A172 (cell line): ENCODE measurements at regions not wholly inside any gene's neighbourhood (a gene's known extent, or its start where the extent isn't known, plus 50 kb on each side); places are given as distances from the start of the nearest gene placed in this dataset.

Experiments used
- DNase-seq: peaks from one replicate; pipeline ENCODE4 v3.0.0-alpha.2; 2015; ENCODE audit warnings: low spot score

DNA sequence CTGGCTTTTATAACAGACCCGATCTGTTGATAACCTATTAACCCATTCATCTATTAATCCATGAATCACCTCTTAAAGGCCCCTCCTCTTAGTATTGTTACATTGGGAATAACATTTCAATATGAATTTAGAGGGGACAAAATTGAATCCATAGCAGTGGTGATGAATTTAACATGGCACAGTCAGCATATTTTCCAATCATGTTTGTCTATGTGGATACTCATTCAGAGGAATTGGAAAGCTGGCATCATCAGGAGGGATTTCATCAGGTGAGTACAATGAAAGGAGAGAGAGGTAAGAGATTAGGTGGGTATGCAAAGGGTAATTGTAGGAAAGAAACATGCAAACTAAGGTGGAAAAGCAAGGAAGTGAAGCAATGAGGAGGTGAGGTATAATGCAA is 59.6 kb upstream of the FOXN2 start:
- no peak for DNase-seq

DNA sequence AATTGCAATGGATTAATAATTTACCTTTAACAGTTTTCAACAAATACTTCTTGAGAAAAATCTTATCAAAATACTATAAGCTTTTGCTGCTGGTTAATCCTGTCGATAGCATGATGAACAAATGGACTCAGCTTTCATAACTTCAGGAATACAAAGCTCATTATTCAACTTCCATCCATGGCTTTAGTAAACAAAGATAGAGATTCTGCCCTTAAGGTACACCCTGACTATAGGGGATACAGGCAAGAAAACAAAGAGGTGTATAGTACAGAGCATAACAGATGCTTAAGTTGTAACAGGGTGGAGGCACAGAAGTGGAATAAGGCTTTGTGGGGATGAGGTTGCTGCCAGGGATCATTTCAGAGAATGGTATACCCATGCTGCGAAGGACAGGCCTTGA is 57.0 kb upstream of the FOXN2 start:
- DNase-seq, result no peak

DNA sequence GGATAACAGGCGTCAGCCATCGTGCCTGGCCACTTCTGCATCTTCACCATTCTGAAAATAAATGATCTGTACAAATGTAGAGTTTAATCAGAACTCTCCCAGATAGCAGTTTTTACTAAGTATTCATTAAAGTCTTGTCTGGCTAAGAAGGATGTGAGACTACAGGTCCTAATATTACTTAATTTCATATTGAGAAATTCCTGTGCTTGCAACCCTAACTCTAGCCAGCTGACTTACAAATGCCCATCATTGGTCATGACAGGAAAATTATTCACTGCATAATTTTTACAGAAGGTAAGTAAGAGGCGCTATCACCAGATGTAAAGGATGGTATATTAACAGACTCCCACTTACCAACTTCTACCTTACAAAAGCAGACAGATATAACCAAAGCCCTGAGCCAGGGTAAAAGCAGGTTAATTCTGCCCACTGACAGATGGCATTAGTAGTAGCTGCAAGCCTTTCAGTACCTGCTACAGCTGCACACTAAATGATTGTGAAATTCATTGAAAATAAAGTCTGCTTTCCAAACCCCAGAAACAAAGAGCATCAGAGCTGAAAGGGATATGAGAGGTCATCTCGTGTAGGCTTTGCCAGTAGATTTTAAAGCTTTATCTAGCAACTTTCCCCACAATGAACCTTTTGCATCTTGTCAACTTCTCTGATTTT is 55.9 kb upstream of the FOXN2 start:
- no peak for DNase-seq

DNA sequence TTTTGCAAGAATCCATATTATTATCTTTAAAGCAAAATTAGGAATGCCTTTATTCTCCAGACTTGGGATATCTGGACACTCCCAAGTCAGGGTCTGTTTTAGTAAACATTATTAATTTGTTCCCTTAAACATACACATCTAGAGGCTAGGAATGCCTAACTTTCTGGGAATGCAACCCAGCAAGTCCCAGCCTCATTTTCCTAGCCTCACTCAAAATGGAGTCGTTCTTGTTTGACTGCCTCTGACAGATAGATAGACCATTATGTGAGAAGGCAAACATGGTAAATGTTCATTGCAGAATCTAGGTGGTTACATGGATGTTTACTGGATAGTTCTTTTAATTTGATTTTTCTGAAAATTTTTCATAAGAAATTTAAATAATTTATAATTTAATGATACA is 54.7 kb upstream of the FOXN2 start:
- no peak for DNase-seq

DNA sequence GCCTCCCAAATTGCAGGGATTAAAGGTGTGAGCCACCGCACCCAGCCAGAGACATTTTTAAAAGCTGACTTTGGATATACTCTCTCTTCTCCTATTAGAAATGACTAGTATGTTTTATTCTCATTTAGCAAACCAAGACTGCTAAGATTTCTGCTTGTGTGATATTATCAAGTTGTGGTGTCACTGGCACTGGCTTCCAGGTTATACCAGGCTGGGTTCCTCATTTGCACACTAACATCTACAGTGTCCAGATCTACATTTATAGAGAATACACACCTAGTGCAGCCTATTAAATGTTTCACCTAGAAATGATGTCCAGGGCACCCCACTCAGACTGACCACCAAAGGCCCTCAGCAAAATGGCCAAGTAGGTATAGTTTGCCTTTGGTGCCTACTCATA is 49.9 kb upstream of the FOXN2 start:
- DNase-seq, result no peak
